OCI-LY3 (cell line): ENCODE measurements at regions not wholly inside any gene's neighbourhood (a gene's known extent, or its start where the extent isn't known, plus 50 kb on each side); places are given as distances from the start of the nearest gene placed in this dataset.

Experiments used
- CTCF ChIP-seq: fragments of 200-600, 300-600 bp; sonication (generic); IDR thresholded peaks from 2 replicates; pipeline ENCODE4 v1.5.1; 2014; ENCODE audit warnings: antibody characterized with exemption, low read length, low read depth
- EZH2phosphoT487 ChIP-seq: fragments of 200-600 bp; shearing (Covaris generic); IDR thresholded peaks from 2 replicates; pipeline ENCODE4 v1.6.1; 2018; ENCODE audit warnings: antibody characterized with exemption, mixed run types, low read depth

- TF ChIP-seq CTCF (no peak), EZH2phosphoT487 (no peak)
Measured at GRCh38 chr16:48105976-48106375, 49.8 kb downstream of the ABCC12 start.
